H54 (cell line): ENCODE measurements at regions not wholly inside any gene's neighbourhood (a gene's known extent, or its start where the extent isn't known, plus 50 kb on each side); places are given as distances from the start of the nearest gene placed in this dataset.

Experiments
- DNase-seq: peaks from one replicate; pipeline ENCODE4 v3.0.0; 2011; ENCODE audit warnings: low spot score, mixed read lengths; ENCODE audit not compliant: insufficient read length
- FAIRE-seq: peaks from 3 replicates; lab custom pipeline; 2011; peaks lifted over from hg19 to GRCh38; lab: Jason Lieb, UNC
- POLR2A ChIP-seq: IDR thresholded peaks from 2 replicates; pipeline ENCODE4 v1.6.1; 2011; ENCODE audit warnings: low read depth, mild to moderate bottlenecking, low read length

DNA sequence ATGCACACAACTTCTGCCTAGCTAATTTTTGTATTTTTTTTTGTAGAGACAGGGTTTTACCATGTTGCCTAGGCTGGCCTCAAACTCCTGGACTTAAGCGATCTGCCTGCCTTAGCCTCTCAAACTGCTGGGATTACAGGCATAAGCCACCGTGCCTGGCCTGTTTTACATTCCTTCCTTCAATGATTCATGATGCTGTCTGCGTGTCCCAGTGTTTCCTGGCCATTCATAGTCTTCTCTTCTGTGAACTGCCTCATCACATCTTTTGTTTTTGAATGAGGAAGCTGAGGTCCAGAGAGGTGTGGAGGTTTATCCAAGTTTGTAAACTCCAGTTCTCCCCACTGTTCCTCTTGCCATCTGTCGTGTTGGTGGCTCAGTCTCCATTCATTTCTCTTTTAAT, 64.5 kb upstream of the MED9 start:
- DNase-seq (peak; percentile 53), FAIRE-seq (no peak)
- TF ChIP-seq POLR2A: no peak

DNA sequence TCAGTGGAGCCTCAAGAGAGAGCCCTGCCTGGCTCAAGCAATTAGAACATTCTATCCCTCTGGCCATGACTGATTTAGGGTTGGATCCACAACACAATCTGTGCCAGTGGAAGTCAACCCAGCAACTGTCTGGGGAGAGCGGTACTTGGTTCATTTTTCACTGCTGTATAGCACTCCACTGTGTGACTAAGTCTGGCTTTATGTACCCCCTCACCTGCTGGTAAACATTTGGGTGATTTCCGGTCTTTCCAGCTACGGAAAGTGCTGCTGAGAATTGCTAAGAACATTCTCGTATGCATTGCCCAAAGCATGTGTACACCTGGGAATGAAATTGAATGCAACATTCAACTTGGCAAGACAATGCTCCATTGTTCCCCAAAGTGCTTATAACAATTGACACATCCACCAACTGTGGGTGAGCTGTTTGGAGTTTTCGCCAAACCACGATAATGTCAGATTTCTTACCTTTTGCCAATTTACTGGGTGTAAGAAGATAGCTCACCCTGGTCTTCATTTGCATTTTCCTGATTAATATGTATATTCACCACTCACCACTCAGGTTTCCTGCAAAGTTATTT, 63.5 kb upstream of the MED9 start:
- FAIRE-seq: no peak
- TF ChIP-seq POLR2A: no peak
- DNase-seq: no peak

DNA sequence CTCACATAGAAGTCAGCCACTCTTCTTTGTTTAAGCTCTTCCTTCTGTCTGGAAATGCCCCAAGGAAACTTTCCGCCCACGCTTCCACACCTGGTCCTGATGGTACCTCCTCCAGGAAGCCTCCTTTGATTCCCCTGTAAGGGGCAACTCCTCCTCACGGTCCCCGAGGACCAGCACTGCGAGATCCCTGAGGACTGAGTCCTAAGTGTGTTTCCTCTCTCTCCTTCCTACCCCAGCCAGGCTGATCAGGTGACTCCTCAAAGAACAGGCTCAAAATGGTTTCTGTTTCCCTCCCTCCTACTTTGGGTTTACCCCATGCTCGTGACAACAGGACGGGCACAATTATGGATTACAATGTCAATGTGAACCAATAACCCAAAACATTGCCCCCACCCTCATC, 63.0 kb upstream of the MED9 start:
- FAIRE-seq: no peak
- TF ChIP-seq POLR2A: no peak
- DNase-seq: no peak

DNA sequence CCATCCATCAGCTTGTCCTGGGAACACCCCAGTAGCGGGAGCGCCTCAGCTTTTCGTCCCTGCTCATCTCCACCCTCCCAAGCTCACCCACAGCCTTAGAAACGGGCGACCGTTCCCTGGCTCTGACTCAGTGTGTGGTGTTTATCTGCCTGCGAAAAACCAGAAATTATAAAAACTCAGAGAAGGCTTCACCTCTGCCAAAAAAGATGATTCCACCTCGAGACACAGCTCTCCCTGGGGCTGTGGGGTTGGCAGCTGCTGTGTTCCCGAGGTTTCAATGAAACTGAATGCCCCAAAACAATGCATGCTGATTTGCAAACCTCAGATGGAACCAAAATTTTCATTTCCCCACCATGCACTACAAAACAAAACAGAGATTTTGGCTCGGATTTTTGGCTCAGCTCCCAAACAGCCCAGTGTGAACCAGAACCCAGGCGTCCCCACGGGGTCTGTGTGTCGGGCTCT, 62.4 kb upstream of the MED9 start:
- FAIRE-seq (no peak), DNase-seq (no peak)
- TF ChIP-seq POLR2A: no peak

DNA sequence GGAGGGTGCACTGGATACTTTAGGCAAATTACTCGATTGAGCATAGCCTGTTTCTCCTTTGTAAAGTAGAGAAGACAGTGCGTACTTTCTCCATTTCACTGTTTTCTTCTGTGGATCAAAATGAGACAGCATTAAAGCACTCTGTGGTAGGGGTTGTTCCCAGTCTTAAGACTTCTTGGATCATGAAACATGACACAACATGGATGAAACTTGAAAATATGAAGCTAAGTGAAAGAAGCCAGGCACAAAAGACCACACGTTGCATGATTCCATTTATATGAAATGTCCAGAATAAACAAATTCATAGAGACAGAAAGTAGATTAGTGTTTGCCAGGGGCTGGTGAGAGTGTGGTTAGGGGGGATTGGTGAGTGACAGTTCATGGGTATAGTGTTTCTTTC, 61.8 kb upstream of the MED9 start:
- no peak for TF ChIP-seq POLR2A
- no peak for FAIRE-seq
- DNase-seq: no peak

DNA sequence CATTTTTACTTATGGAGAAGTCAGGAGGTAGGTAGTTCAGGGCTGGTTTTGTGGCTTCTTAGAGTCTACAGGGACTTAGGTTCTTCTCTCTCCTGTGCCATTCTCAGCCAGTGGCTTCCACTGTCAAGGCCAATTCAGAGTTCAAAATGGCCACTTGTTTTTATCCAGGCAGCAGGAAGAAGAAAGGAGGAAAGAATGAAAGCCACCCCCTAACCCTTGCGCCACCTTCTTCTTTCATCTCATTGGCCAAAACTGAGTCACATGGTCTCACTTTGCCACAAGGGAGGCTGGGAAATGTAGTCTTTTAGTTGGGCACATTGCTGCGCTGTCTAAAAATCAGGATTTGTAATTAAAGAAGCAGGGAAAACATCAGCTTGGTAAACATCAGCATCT, 60.8 kb upstream of the MED9 start:
- no peak for FAIRE-seq
- no peak for TF ChIP-seq POLR2A
- peak; percentile 60 for DNase-seq

DNA sequence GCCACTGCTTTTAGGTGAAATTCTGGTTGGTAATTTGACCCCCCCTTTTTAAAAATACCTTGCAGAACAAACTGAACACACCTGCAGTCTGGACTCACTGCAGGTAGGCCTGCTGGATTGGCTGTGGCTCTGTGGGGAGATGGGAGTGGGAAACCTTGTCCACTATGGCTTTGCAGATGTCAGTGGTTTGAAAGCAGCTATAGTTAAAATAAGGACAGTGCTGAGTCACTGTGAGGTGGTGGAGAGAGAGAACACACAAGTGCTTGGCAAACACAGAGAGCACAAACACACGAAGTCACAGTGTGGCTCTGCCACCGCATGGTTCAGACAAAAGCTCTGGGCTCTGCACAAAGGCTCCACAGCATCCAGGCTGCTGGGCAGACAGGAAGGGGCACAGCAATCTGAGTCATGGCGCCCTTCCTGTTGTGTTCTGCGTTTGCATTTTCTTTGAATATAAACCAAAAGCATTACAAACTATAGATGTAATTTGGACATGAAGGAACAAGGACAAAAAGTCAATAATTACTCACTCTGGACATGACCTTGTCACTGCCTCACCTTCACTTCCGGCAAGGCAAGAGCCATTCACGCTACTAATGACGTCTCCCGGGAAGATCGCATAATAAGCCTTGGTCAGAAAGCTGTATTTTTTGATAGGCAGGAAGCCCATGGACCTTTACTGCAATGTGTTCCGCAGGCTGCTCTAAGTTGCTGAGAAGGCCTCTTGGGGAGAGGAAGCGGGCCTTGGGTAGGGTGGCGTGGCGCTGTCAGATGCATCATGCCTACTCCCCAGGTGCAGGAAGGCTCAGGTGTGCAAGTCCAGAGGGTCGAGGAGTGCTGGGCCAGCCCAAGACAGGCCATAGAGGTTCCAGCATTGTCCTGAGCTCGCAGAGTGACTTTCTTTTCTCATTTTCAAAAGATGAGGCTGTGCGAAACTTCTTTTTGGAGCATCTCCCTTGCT, 60.1 kb upstream of the MED9 start:
- no peak for DNase-seq
- FAIRE-seq: no peak
- TF ChIP-seq POLR2A: no peak

DNA sequence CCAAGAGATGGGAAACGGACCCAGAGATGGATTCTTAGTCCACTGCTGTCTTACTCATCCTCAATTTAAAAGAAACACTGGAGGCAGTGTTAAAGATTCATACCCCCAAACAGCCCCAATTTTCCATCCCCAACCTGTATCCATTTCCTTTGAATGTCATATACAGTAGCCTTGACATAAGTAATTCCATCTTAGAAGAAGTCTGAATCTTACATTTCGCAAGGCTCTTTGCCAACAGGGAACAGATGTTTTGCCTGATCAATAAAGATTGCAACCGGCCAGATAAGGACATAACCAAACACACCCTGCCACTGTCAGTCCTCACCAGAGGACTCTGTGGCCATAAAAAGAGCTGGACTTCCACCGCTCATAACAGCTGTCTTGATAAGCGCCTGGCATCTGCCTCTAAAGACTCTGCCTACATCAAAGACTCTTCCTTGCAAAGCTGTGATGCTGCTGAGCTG, 59.0 kb upstream of the MED9 start:
- no peak for FAIRE-seq
- no peak for TF ChIP-seq POLR2A
- no peak for DNase-seq

DNA sequence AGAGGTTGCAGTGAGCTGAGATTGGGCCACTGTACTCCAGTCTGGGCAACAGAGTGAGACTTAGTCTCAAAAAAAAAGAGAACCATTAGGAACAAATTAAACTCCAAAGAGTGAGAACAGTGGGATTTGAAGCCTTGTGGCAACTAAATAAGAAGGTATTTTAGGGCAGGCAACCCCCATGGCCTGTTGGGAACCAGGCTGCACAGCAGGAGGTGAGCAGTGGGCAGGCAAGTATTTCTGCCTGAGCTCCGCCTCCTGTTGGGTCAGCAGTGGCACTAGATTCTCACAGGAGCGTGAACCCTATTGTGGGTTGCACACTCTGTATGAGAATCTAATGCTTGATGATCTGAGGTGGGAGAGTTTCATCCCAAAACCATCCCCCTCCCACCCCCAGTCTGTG, 57.6 kb upstream of the MED9 start:
- TF ChIP-seq POLR2A: no peak
- DNase-seq: no peak
- no peak for FAIRE-seq

DNA sequence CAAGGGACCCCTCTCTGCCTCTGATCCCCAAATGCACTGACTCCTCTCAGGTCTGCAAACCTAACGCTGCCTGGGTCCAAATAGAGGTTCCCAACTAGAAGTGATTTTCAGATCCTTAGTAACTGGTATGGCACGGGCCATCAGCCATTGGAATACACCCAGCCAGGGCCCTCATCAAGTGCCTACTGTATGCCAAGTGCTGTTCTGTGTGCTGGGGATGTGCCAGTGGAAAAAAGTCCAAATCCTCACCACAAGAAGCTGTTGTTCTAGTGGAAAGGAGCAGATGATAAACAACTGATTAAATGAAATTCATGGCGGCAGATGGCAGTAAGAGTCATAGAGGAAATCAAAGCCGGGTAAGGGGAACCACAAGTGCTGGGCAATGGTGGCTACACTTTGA, 57.2 kb upstream of the MED9 start:
- DNase-seq (no peak), FAIRE-seq (no peak)
- TF ChIP-seq POLR2A: no peak

DNA sequence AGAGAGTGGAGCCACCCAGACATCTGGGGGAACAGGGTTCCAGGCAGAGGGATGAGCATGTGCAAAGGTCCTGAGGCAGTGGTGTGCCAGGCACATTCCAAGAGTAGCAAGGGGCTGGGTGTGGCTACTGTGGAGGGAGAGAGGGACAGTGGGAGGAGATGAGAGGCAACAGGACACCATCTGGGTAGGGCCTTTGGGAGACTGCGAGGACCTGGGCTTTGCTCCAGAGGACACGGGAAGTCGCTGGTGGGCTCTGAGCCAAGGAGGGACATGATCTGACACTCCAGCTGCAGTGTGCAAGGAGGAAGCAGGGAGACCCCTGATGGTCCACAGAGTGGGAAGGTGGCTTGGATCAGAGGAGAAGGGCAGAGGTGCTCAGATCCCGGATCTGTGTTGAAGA, 56.7 kb upstream of the MED9 start:
- FAIRE-seq (no peak), DNase-seq (no peak)
- TF ChIP-seq POLR2A: no peak

DNA sequence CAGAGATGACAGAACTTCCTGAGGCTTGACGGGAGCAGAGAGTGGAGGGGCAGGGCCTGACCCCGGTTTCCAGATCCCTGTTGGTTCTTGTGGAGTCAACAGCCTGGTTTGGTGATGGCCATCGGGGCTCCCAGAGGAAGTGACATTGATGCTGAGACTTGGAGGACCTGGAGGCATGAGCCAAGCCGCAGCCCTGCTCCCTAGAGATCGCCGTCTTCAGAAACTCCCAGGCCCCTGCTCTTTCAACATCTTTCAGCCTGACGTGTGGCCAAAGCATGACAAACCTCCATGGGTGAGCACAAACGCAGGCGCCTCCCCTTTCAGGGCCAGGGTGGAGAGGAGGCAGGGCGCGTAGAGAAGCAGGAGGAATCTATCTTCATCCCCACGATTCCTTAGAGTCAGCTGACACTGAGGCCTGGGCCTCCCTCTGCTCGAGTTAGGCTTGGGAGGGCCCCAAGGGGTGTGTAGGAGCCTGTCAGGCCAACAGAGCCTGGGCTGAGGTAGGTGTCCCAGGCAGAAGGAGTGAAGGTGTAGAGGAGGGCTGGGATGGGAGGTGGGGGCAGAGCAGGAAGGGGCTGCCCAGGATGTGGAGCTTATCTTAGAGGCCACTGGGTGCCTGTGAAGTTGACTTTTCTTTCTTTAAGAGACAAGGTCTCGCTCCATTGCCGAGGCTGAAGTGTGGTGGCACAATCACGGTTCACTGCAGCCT, 56.1 kb upstream of the MED9 start:
- TF ChIP-seq POLR2A: no peak
- no peak for DNase-seq
- no peak for FAIRE-seq

DNA sequence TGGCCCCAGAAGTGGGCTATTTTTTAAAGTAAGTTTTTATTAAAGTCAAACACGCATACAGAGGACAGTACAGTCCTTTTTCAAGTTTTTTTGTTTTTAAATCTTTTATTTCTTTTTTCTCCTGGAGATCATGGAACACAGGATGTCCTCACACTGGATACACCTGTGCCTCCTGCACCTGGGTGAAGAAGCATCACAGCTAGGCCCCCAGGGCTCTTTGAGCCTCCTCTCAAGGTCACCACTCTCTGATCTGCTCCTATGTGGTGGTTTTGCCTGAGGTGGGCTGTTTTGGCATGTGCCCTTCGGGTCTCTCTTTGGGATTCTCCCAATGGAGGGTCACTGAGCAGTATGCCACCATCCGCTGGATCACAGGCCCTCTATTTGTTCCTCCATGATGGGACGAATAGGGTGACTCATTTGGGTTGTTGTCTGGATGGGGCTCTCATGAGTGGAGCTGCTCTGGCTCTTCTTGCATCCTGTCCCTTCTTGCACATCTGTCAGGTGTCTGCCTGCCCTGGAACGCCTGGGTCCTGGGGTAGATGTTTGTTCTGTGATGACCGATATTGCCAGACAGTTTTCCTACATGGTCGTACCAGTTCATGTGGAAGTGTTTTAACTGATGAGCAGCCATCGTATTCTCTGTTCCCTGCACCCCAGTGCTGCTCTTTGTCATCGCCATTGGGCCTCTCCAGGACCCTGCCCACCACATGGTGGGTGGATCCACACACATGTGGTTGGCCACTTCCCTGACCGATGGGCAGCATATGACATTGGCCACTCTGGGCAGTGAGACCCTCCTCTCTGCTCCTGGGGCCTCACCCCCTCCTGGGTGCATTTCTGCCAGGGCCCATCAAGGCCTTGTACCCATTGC, 55.2 kb upstream of the MED9 start:
- DNase-seq (no peak), FAIRE-seq (no peak)
- no peak for TF ChIP-seq POLR2A
